UCSD-AML1 (cell line): ENCODE measurements at regions not wholly inside any gene's neighbourhood (a gene's known extent, or its start where the extent isn't known, plus 50 kb on each side); places are given as distances from the start of the nearest gene placed in this dataset.
A peak's percentile ranks its signal among the peaks of the same experiment; 100 is the strongest.
"Not testable (repeated sequence)": the region's sequence is repeated elsewhere in the genome, so short reads cannot be mapped to it uniquely, and the experiment has no call there.

ENCODE experiments used
- DNase-seq: peaks from one replicate; lab custom pipeline; 2025; ENCODE audit not compliant: unreplicated experiment; lab: John Stamatoyannopoulos, UW

- DNase-seq = no peak
Measured at GRCh38 chr14:38593476-38593875, 337.6 kb upstream of the CLEC14A start.

- DNase-seq = no peak
Measured at GRCh38 chr14:38592764-38593442, 337.0 kb upstream of the CLEC14A start.

- no peak for DNase-seq
Measured at GRCh38 chr14:38589747-38590350, 334.0 kb upstream of the CLEC14A start.

GRCh38 chr14:38583471-38583870 lies 327.6 kb upstream of the CLEC14A start:
- no peak for DNase-seq

- DNase-seq = no peak
Measured at GRCh38 chr14:38578278-38578681, 322.4 kb upstream of the CLEC14A start.

- DNase-seq = no peak
Measured at GRCh38 chr14:38567703-38568102, 311.8 kb upstream of the CLEC14A start.

- DNase-seq = no peak
Measured at GRCh38 chr14:38561657-38562056, 305.8 kb upstream of the CLEC14A start.

- no peak for DNase-seq
Measured at GRCh38 chr14:38559711-38560110, 303.8 kb upstream of the CLEC14A start.

GRCh38 chr14:38557391-38557790 lies 301.5 kb upstream of the CLEC14A start:
- DNase-seq = not testable (repeated sequence)

- no peak for DNase-seq
Measured at GRCh38 chr14:38556252-38556651, 300.4 kb upstream of the CLEC14A start.

GRCh38 chr14:38554026-38554425 lies 298.1 kb upstream of the CLEC14A start:
- DNase-seq = no peak

- DNase-seq = no peak
Measured at GRCh38 chr14:38553586-38553985, 297.7 kb upstream of the CLEC14A start.

GRCh38 chr14:38549564-38549963 lies 293.7 kb upstream of the CLEC14A start:
- DNase-seq = no peak

- no peak for DNase-seq
Measured at GRCh38 chr14:38547961-38548490, 292.1 kb upstream of the CLEC14A start.

- DNase-seq = peak; percentile 10
Measured at GRCh38 chr14:38546932-38547551, 291.1 kb upstream of the CLEC14A start.

- DNase-seq = no peak
Measured at GRCh38 chr14:38544776-38545175, 288.9 kb upstream of the CLEC14A start.

- DNase-seq = not testable (repeated sequence)
Measured at GRCh38 chr14:38543851-38544250, 288.0 kb upstream of the CLEC14A start.

- not testable (repeated sequence) for DNase-seq
Measured at GRCh38 chr14:38538053-38538452, 282.2 kb upstream of the CLEC14A start.

- DNase-seq = no peak
Measured at GRCh38 chr14:38536376-38537038, 280.6 kb upstream of the CLEC14A start.

- no peak for DNase-seq
Measured at GRCh38 chr14:38528582-38528981, 272.7 kb upstream of the CLEC14A start.

- no peak for DNase-seq
Measured at GRCh38 chr14:38527502-38527878, 271.6 kb upstream of the CLEC14A start.
